Trophoblast cell (in vitro differentiated cells and primary cell): ENCODE measurements at regions not wholly inside any gene's neighbourhood (a gene's known extent, or its start where the extent isn't known, plus 50 kb on each side); places are given as distances from the start of the nearest gene placed in this dataset.

ENCODE experiments used
- DNase-seq, 2 donors: peaks; one replicate each; pipeline ENCODE4 v3.0.0-alpha.2; 2016
- H2AFZ ChIP-seq: 2 replicates; pipeline ENCODE4 v1.6.1; 2013; ENCODE audit warnings: low read length, moderate library complexity, mild to moderate bottlenecking; ENCODE audit not compliant: insufficient read depth, poor library complexity
- H2AK5ac ChIP-seq: 2 replicates; pipeline ENCODE4 v1.6.1; 2013; ENCODE audit warnings: mild to moderate bottlenecking, low read length
- H2BK120ac ChIP-seq: 2 replicates; pipeline ENCODE4 v1.6.1; 2013; ENCODE audit warnings: low read length, mild to moderate bottlenecking, moderate library complexity; ENCODE audit not compliant: insufficient read depth, poor library complexity
- H2BK12ac ChIP-seq: 2 replicates; pipeline ENCODE4 v1.6.1; 2013; ENCODE audit warnings: mild to moderate bottlenecking, low read length, moderate library complexity
- H2BK5ac ChIP-seq: 2 replicates; pipeline ENCODE4 v1.6.1; 2013; ENCODE audit warnings: low read length, low read depth, moderate library complexity, mild to moderate bottlenecking; ENCODE audit not compliant: poor library complexity
- H3K14ac ChIP-seq: 2 replicates; pipeline ENCODE4 v1.6.1; 2013; ENCODE audit warnings: mild to moderate bottlenecking, low read length
- H3K18ac ChIP-seq: 2 replicates; pipeline ENCODE4 v1.6.1; 2013; ENCODE audit warnings: mild to moderate bottlenecking, low read length
- H3K23ac ChIP-seq: 2 replicates; pipeline ENCODE4 v1.6.1; 2013; ENCODE audit warnings: low read length
- H3K27ac ChIP-seq: 2 replicates; pipeline ENCODE4 v1.5.1; 2013; ENCODE audit warnings: low read depth, mild to moderate bottlenecking, inconsistent platforms, low read length, moderate library complexity
- H3K27me3 ChIP-seq: 2 replicates; pipeline ENCODE4 v1.6.1; 2013; ENCODE audit warnings: inconsistent platforms, mild to moderate bottlenecking, low read length, moderate library complexity; ENCODE audit not compliant: insufficient read depth
- H3K36me3 ChIP-seq, 2 experiments: 1 replicate in 1 of 2; 2 replicates in 1 of 2; pipeline ENCODE4 v1.6.1; 2013; ENCODE audit warnings: low read length in 2 of 2, mild to moderate bottlenecking in 2 of 2, moderate library complexity in 1 of 2; ENCODE audit not compliant: insufficient read depth in 2 of 2, control insufficient read depth in 1 of 2
- H3K4ac ChIP-seq: 2 replicates; pipeline ENCODE4 v1.6.1; 2013; ENCODE audit warnings: low read depth, mild to moderate bottlenecking, low read length, moderate library complexity
- H3K4me1 ChIP-seq, 2 experiments: 1 replicate in 1 of 2; 2 replicates in 1 of 2; pipeline ENCODE4 v1.6.1; 2013; ENCODE audit warnings: low read length in 2 of 2, mild to moderate bottlenecking in 2 of 2, moderate library complexity in 1 of 2; ENCODE audit not compliant: insufficient read depth in 2 of 2, control insufficient read depth in 1 of 2
- H3K4me2 ChIP-seq: 2 replicates; pipeline ENCODE4 v1.6.1; 2013; ENCODE audit warnings: inconsistent platforms, mild to moderate bottlenecking, low read length, moderate library complexity
- H3K4me3 ChIP-seq: 2 replicates; pipeline ENCODE4 v1.5.1; 2013; ENCODE audit warnings: mild to moderate bottlenecking, low read depth, low read length, inconsistent platforms
- H3K79me1 ChIP-seq: one replicate; pipeline ENCODE4 v1.6.1; 2013; ENCODE audit warnings: low read length
- H3K79me2 ChIP-seq: 2 replicates; pipeline ENCODE4 v1.6.1; 2013; ENCODE audit warnings: low read length, mild to moderate bottlenecking; ENCODE audit not compliant: control insufficient read depth, insufficient read depth, poor library complexity
- H3K9ac ChIP-seq: 2 replicates; pipeline ENCODE4 v1.6.1; 2013; ENCODE audit warnings: mild to moderate bottlenecking, low read length
- H3K9me3 ChIP-seq: 2 replicates; pipeline ENCODE4 v1.6.1; 2013; ENCODE audit warnings: low read depth, mild to moderate bottlenecking, control low read depth, inconsistent platforms, low read length; ENCODE audit not compliant: insufficient read depth
- H4K12ac ChIP-seq: 2 replicates; pipeline ENCODE4 v1.6.1; 2013; ENCODE audit warnings: low read depth, mild to moderate bottlenecking, low read length, moderate library complexity
- H4K8ac ChIP-seq: 2 replicates; pipeline ENCODE4 v1.6.1; 2013; ENCODE audit warnings: low read depth, mild to moderate bottlenecking, low read length, moderate library complexity
- H4K91ac ChIP-seq: one replicate; pipeline ENCODE4 v1.6.1; 2013; ENCODE audit warnings: low read depth, mild to moderate bottlenecking, low read length, moderate library complexity
- WGBS: extraction: QIAGEN DNeasy Blood & Tissue Kit; methylation state at CpG from one replicate; pipeline ENCODE4 v1.1.7; 2013; ENCODE audit warnings: missing lambda C conversion rate; ENCODE audit not compliant: insufficient read length, insufficient coverage; ENCODE audit errors: extremely low coverage; 5-methylcytosine and 5-hydroxymethylcytosine counted together

GRCh38 chrX:25596921-25597320 is 541.2 kb upstream of the MAGEB18 start:
- Histone ChIP-seq H3K36me3 (no peaks in the 10 kb centered on the region), H3K27ac (no peak overlapping the region), H3K4me1 (no peaks in the 10 kb centered on the region), H3K18ac (no peak overlapping the region), H2BK12ac (no peak overlapping the region), H4K91ac (no peak overlapping the region), H4K12ac (no peak overlapping the region), H3K9ac (no peak overlapping the region), H3K79me2 (no peaks in the 10 kb centered on the region), H3K4me3 (no peak overlapping the region), H2BK120ac (no peak overlapping the region), H3K23ac (no peak overlapping the region), H3K27me3 (no peaks in the 10 kb centered on the region), H3K4me2 (no peak overlapping the region), H2AFZ (no peak overlapping the region), H3K4ac (no peak overlapping the region), H2AK5ac (no peak overlapping the region), H2BK5ac (no peak overlapping the region), H3K9me3 (no peaks in the 10 kb centered on the region), H3K14ac (no peak overlapping the region), H3K79me1 (no peaks in the 10 kb centered on the region), H4K8ac (no peak overlapping the region)
- no CpG with 5 or more reads among the region's 2 CpGs for WGBS
- no peak for DNase-seq

GRCh38 chrX:25597551-25597950 is 540.6 kb upstream of the MAGEB18 start:
- Histone ChIP-seq H3K14ac (no peak overlapping the region), H2AFZ (no peak overlapping the region), H3K36me3 (no peaks in the 10 kb centered on the region), H3K23ac (no peak overlapping the region), H3K4ac (no peak overlapping the region), H3K4me1 (no peaks in the 10 kb centered on the region), H3K4me2 (no peak overlapping the region), H4K12ac (no peak overlapping the region), H4K91ac (no peak overlapping the region), H4K8ac (no peak overlapping the region), H2BK12ac (no peak overlapping the region), H2BK120ac (no peak overlapping the region), H2BK5ac (no peak overlapping the region), H3K27me3 (no peaks in the 10 kb centered on the region), H3K4me3 (no peak overlapping the region), H3K79me2 (no peaks in the 10 kb centered on the region), H3K9ac (no peak overlapping the region), H2AK5ac (no peak overlapping the region), H3K9me3 (no peaks in the 10 kb centered on the region), H3K27ac (no peak overlapping the region), H3K18ac (no peak overlapping the region), H3K79me1 (no peaks in the 10 kb centered on the region)
- WGBS = no CpG with 5 or more reads among the region's 2 CpGs
- no peak for DNase-seq

- H3K4me2 ChIP-seq = no peak overlapping the region
- no peak overlapping the region for H2AK5ac ChIP-seq
- H2BK5ac ChIP-seq = no peak overlapping the region
- H2AFZ ChIP-seq = no peak overlapping the region
- H3K27me3 ChIP-seq = no peaks in the 10 kb centered on the region
- no peak overlapping the region for H3K18ac ChIP-seq
- no peaks in the 10 kb centered on the region for H3K79me2 ChIP-seq
- H3K9ac ChIP-seq = no peak overlapping the region
- no peak overlapping the region for H3K27ac ChIP-seq
- DNase-seq = no peak
- H4K8ac ChIP-seq = no peak overlapping the region
- no peak overlapping the region for H2BK120ac ChIP-seq
- H3K4me1 ChIP-seq = no peaks in the 10 kb centered on the region
- H4K12ac ChIP-seq = no peak overlapping the region
- H4K91ac ChIP-seq = no peak overlapping the region
- no peak overlapping the region for H3K14ac ChIP-seq
- no peaks in the 10 kb centered on the region for H3K79me1 ChIP-seq
- no peak overlapping the region for H3K23ac ChIP-seq
- H3K36me3 ChIP-seq = no peaks in the 10 kb centered on the region
- H3K4ac ChIP-seq = no peak overlapping the region
- no peak overlapping the region for H2BK12ac ChIP-seq
- H3K4me3 ChIP-seq = no peak overlapping the region
- no CpG with 5 or more reads among the region's 3 CpGs for WGBS
- H3K9me3 ChIP-seq = no peaks in the 10 kb centered on the region
Measured at GRCh38 chrX:25599061-25599460, 539.1 kb upstream of the MAGEB18 start.

- Histone ChIP-seq H2AK5ac (no peak overlapping the region), H3K4me1 (no peaks in the 10 kb centered on the region), H3K27ac (no peak overlapping the region), H2BK5ac (no peak overlapping the region), H4K91ac (no peak overlapping the region), H4K8ac (no peak overlapping the region), H3K9ac (no peak overlapping the region), H3K18ac (no peak overlapping the region), H3K79me1 (no peaks in the 10 kb centered on the region), H3K36me3 (no peaks in the 10 kb centered on the region), H4K12ac (no peak overlapping the region), H3K79me2 (no peaks in the 10 kb centered on the region), H3K27me3 (no peaks in the 10 kb centered on the region), H3K4me3 (no peak overlapping the region), H3K4me2 (no peak overlapping the region), H3K23ac (no peak overlapping the region), H3K9me3 (no peaks in the 10 kb centered on the region), H2BK120ac (no peak overlapping the region), H3K14ac (no peak overlapping the region), H2AFZ (no peak overlapping the region), H2BK12ac (no peak overlapping the region), H3K4ac (no peak overlapping the region)
- no CpG with 5 or more reads among the region's 1 CpG for WGBS
- no peak for DNase-seq
Measured at GRCh38 chrX:25600776-25601175, 537.4 kb upstream of the MAGEB18 start.
